BE2C (cell line): ENCODE measurements at regions not wholly inside any gene's neighbourhood (a gene's known extent, or its start where the extent isn't known, plus 50 kb on each side); places are given as distances from the start of the nearest gene placed in this dataset.

Source experiments
- DNase-seq: peaks from one replicate; pipeline ENCODE4 v3.0.0-alpha.2; 2020
- H3K27me3 ChIP-seq: fragments of 250-450 bp; sonication (Bioruptor Pico); 2 replicates; pipeline ENCODE4 v1.5.1; 2020; ENCODE audit warnings: mild to moderate bottlenecking
- H3K36me3 ChIP-seq: fragments of 250-450 bp; sonication (Bioruptor Pico); 2 replicates; pipeline ENCODE4 v1.5.1; 2020; ENCODE audit warnings: mild to moderate bottlenecking
- H3K4me1 ChIP-seq: fragments of 250-450 bp; sonication (Bioruptor Pico); 2 replicates; pipeline ENCODE4 v1.5.1; 2020
- H3K4me3 ChIP-seq: 2 replicates; pipeline ENCODE4 v1.5.1; 2011; ENCODE audit warnings: low read depth, low read length
- H3K9me3 ChIP-seq: fragments of 250-450 bp; sonication (Bioruptor Pico); 2 replicates; pipeline ENCODE4 v1.5.1; 2020
- TF ChIP-seq, protein P1 (sequence below): IDR thresholded peaks from 2 replicates; pipeline ENCODE4 v1.5.1; 2012; ENCODE audit warnings: mild to moderate bottlenecking, low read depth, low read length

GRCh38 chr2:123162400-123163016 is 862.6 kb upstream of the CNTNAP5 start:
- no peak for DNase-seq
- no peak overlapping the region for H3K4me3 ChIP-seq
- TF ChIP-seq, protein P1, sequence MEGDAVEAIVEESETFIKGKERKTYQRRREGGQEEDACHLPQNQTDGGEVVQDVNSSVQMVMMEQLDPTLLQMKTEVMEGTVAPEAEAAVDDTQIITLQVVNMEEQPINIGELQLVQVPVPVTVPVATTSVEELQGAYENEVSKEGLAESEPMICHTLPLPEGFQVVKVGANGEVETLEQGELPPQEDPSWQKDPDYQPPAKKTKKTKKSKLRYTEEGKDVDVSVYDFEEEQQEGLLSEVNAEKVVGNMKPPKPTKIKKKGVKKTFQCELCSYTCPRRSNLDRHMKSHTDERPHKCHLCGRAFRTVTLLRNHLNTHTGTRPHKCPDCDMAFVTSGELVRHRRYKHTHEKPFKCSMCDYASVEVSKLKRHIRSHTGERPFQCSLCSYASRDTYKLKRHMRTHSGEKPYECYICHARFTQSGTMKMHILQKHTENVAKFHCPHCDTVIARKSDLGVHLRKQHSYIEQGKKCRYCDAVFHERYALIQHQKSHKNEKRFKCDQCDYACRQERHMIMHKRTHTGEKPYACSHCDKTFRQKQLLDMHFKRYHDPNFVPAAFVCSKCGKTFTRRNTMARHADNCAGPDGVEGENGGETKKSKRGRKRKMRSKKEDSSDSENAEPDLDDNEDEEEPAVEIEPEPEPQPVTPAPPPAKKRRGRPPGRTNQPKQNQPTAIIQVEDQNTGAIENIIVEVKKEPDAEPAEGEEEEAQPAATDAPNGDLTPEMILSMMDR, result no peak
- no peaks in the 10 kb centered on the region for H3K27me3 ChIP-seq
- no peaks in the 10 kb centered on the region for H3K9me3 ChIP-seq
- H3K36me3 ChIP-seq, result no peaks in the 10 kb centered on the region
- H3K4me1 ChIP-seq, result no peaks in the 10 kb centered on the region; the same call in 1 of the 2 replicates

- DNase-seq, result no peak
- Histone ChIP-seq H3K4me1 (no peaks in the 10 kb centered on the region; the same call in 1 of the 2 replicates), H3K4me3 (no peak overlapping the region)
Observed at GRCh38 chr2:123163398-123163797, 861.7 kb upstream of the CNTNAP5 start.

GRCh38 chr2:123164216-123164615 is 860.9 kb upstream of the CNTNAP5 start:
- H3K4me1 ChIP-seq, result no peaks in the 10 kb centered on the region; the same call in 1 of the 2 replicates
- H3K9me3 ChIP-seq, result no peaks in the 10 kb centered on the region
- no peaks in the 10 kb centered on the region for H3K27me3 ChIP-seq
- no peaks in the 10 kb centered on the region for H3K36me3 ChIP-seq
- no peak overlapping the region for H3K4me3 ChIP-seq
- TF ChIP-seq, protein P1, result no peak
- no peak for DNase-seq

More at GRCh38 chr2:123163398-123163797, 861.7 kb upstream of the CNTNAP5 start:
- Histone ChIP-seq H3K27me3 (no peaks in the 10 kb centered on the region), H3K36me3 (no peaks in the 10 kb centered on the region), H3K9me3 (no peaks in the 10 kb centered on the region)
- TF ChIP-seq, protein P1, result no peak

GRCh38 chr2:123165616-123166015 is 859.5 kb upstream of the CNTNAP5 start:
- Histone ChIP-seq H3K4me3 (no peak overlapping the region), H3K9me3 (no peaks in the 10 kb centered on the region), H3K4me1 (no peaks in the 10 kb centered on the region; the same call in 1 of the 2 replicates), H3K36me3 (no peaks in the 10 kb centered on the region), H3K27me3 (no peaks in the 10 kb centered on the region)
- TF ChIP-seq, protein P1, result no peak
- no peak for DNase-seq

DNA sequence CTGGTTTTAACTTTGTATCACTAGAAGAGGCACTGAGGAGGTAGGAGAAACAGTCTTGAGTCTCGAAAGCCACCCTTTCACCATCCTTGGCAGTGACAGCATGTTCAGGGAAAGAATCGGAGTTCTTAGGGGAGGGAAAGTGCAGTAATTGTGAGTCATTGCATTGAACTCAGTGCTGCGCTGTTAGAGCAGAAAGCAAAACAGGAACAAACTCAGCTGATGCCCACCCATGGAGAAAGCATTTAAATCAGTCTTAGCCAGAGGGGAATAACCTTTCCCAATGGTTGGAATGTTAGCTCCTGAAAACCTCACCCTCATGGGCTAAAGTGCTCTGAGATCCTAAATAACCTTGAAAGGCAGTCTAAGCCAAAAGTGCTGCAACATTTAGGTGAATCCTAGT is 845.6 kb upstream of the CNTNAP5 start:
- TF ChIP-seq, protein P1, result no peak
- no peaks in the 10 kb centered on the region for H3K9me3 ChIP-seq
- DNase-seq, result no peak
- no peaks in the 10 kb centered on the region for H3K4me1 ChIP-seq
- H3K4me3 ChIP-seq, result no peak overlapping the region
- no peaks in the 10 kb centered on the region for H3K36me3 ChIP-seq
- no peaks in the 10 kb centered on the region for H3K27me3 ChIP-seq

DNA sequence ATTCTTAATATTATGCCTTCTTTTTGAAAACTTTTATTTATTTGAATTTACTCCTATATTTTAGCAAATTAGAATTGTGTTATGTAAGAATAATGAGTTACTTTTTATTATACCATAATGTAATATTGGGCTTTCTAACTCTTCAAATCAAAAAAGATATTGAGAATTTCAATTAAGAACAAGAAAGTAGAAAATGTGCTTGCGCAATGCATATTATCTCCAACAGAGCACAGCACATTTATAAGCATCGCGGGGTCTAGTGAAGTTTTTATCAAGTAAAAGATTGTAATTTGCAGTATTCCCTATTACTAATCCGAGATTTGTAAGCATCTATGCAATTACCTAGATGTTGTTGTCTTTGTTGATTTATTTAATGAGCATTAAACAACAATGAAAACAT is 829.1 kb upstream of the CNTNAP5 start:
- H3K4me3 ChIP-seq, result no peak overlapping the region
- TF ChIP-seq, protein P1, result no peak

More for the DNA sequence above, 829.1 kb upstream of the CNTNAP5 start:
- no peaks in the 10 kb centered on the region for H3K36me3 ChIP-seq
- no peaks in the 10 kb centered on the region for H3K4me1 ChIP-seq
- H3K27me3 ChIP-seq, result no peaks in the 10 kb centered on the region
- no peaks in the 10 kb centered on the region for H3K9me3 ChIP-seq
- DNase-seq, result no peak
